ENCODE measurements at regions not wholly inside any gene's neighbourhood (a gene's known extent, or its start where the extent isn't known, plus 50 kb on each side); places are given as distances from the start of the nearest gene placed in this dataset.

DNA sequence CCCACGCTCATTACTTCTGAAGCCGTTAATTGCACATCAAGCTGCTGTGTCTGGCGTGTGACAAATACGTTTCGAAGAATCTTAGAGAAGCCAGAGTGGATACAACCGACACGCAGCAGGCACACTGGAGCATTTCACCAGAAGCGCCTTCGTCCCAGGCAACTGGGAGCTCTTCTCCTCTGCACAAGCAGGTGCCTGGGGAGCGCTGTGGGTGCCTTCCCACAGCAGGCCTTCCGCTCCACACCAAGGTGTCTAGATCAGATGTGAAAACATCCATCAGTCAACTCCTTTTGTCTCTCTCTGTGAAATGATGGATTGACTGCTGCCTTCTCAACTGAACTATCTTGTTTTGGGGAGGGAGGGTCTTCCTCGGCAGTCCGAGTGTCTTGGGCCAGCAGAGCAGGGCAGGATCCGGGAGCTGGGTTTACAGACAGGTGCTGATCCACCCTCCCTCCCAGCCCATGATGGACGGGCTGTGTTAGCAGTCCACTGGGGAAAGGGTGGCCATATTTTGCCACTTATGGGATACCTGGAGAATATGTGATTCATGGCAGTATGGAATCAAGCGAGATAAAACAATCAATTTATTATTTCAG, 326.3 kb downstream of the TCERG1L start:
- H3K18ac ChIP-seq (ENCODE audit: low read depth in 1 of 2, low read length in 2 of 2): no peak overlapping the region
- no peak overlapping the region for H4K91ac ChIP-seq (ENCODE audit: low read length)
- no peak overlapping the region for H3K4ac ChIP-seq (ENCODE audit: low read depth in 1 of 2, low read length in 2 of 2)
- H3K4me1 ChIP-seq (ENCODE audit: control insufficient read depth, insufficient read depth, low read depth, low read length): no peaks in the 10 kb centered on the region
- no peak overlapping the region for H3K4me3 ChIP-seq (ENCODE audit: insufficient read depth in 1 of 2, low read depth in 1 of 2, low read length in 2 of 2)
- no peak overlapping the region for H2BK15ac ChIP-seq (ENCODE audit: low read depth, poor library complexity, severe bottlenecking)
- no peaks in the 10 kb centered on the region for H3K27me3 ChIP-seq (ENCODE audit: control insufficient read depth in 1 of 2, insufficient read depth in 1 of 2, low read length in 2 of 2)
- H2AFZ ChIP-seq (ENCODE audit: low read depth, low read length): no peak overlapping the region
- 88% methylated on average over 14 of the region's 16 CpGs for WGBS
- H2BK120ac ChIP-seq (ENCODE audit: low read depth, low read length): no peak overlapping the region
- H3K27ac ChIP-seq (ENCODE audit: low read length, poor library complexity, severe bottlenecking): no peak overlapping the region
- peaks cover 8% of the 10 kb centered on the region for H3K9me3 ChIP-seq (ENCODE audit: control insufficient read depth, low read length)
- no peak for DNase-seq
- no peak overlapping the region for H2BK12ac ChIP-seq (ENCODE audit: low read length in 2 of 2)
- no peak overlapping the region for H3K23ac ChIP-seq (ENCODE audit: low read length in 2 of 2)
- no peaks in the 10 kb centered on the region for H3K79me1 ChIP-seq (replicated peaks; ENCODE audit: low read length, poor library complexity, severe bottlenecking)
- H2AK5ac ChIP-seq (ENCODE audit: low read length, severe bottlenecking): no peak overlapping the region
- H3K4me2 ChIP-seq (ENCODE audit: low read length, poor library complexity, severe bottlenecking): peak overlapping the region; percentile 11
- H4K8ac ChIP-seq (ENCODE audit: low read length): no peak overlapping the region
- H2BK5ac ChIP-seq (ENCODE audit: low read depth, low read length, poor library complexity, severe bottlenecking): no peak overlapping the region
- no peaks in the 10 kb centered on the region for H3K36me3 ChIP-seq (ENCODE audit: control insufficient read depth in 1 of 2, insufficient read depth in 2 of 2, low read depth in 1 of 2, low read length in 2 of 2)
- no peak overlapping the region for H3K14ac ChIP-seq (ENCODE audit: low read length in 2 of 2)
- no peak overlapping the region for H3K9ac ChIP-seq (ENCODE audit: low read length)

GRCh38 chr10:130986846-130987245, 324.7 kb downstream of the TCERG1L start:
- H2BK15ac ChIP-seq (ENCODE audit: low read depth, poor library complexity, severe bottlenecking): no peak overlapping the region
- peaks cover 8% of the 10 kb centered on the region for H3K9me3 ChIP-seq (ENCODE audit: control insufficient read depth, low read length)
- H3K14ac ChIP-seq (ENCODE audit: low read length in 2 of 2): no peak overlapping the region
- 84% methylated on average over 4 of the region's 4 CpGs for WGBS
- H2AK5ac ChIP-seq (ENCODE audit: low read length, severe bottlenecking): no peak overlapping the region
- H4K8ac ChIP-seq (ENCODE audit: low read length): no peak overlapping the region
- no peak overlapping the region for H3K9ac ChIP-seq (ENCODE audit: low read length)
- no peak overlapping the region for H3K4ac ChIP-seq (ENCODE audit: low read depth in 1 of 2, low read length in 2 of 2)
- no peak overlapping the region for H3K18ac ChIP-seq (ENCODE audit: low read depth in 1 of 2, low read length in 2 of 2)
- H3K79me1 ChIP-seq (replicated peaks; ENCODE audit: low read length, poor library complexity, severe bottlenecking): no peaks in the 10 kb centered on the region
- no peaks in the 10 kb centered on the region for H3K27me3 ChIP-seq (ENCODE audit: control insufficient read depth in 1 of 2, insufficient read depth in 1 of 2, low read length in 2 of 2)
- no peak overlapping the region for H2BK120ac ChIP-seq (ENCODE audit: low read depth, low read length)
- no peak overlapping the region for H4K91ac ChIP-seq (ENCODE audit: low read length)
- no peak for DNase-seq
- no peak overlapping the region for H3K4me3 ChIP-seq (ENCODE audit: insufficient read depth in 1 of 2, low read depth in 1 of 2, low read length in 2 of 2)
- no peak overlapping the region for H3K23ac ChIP-seq (ENCODE audit: low read length in 2 of 2)
- no peaks in the 10 kb centered on the region for H3K4me1 ChIP-seq (ENCODE audit: control insufficient read depth, insufficient read depth, low read depth, low read length)
- no peak overlapping the region for H2BK12ac ChIP-seq (ENCODE audit: low read length in 2 of 2)
- no peak overlapping the region for H2BK5ac ChIP-seq (ENCODE audit: low read depth, low read length, poor library complexity, severe bottlenecking)
- no peak overlapping the region for H2AFZ ChIP-seq (ENCODE audit: low read depth, low read length)
- no peaks in the 10 kb centered on the region for H3K36me3 ChIP-seq (ENCODE audit: control insufficient read depth in 1 of 2, insufficient read depth in 2 of 2, low read depth in 1 of 2, low read length in 2 of 2)
- no peak overlapping the region for H3K4me2 ChIP-seq (ENCODE audit: low read length, poor library complexity, severe bottlenecking)
- no peak overlapping the region for H3K27ac ChIP-seq (ENCODE audit: low read length, poor library complexity, severe bottlenecking)

DNA sequence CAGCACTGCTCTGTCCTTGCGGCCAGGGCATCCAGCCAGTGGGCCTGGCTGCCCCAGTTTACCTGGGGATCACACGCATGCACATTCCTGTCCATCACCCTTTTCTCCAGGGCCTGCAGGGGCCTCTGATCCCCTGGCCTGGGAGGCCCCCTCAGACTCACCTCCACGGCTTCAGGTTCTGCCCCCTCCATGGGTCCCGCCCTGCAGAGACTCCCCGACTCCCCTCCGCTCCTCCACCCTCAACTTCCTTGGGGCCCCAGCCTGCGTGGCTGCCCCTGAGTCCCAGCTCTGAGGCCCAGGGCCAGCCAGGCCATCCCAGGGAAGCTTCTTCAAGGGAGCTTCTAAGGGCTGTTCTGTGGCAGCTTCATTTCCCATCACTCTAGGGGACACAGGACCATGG, 324.1 kb downstream of the TCERG1L start:
- Histone ChIP-seq H2BK15ac (ENCODE audit: low read depth, poor library complexity, severe bottlenecking) (no peak overlapping the region), H3K4me2 (ENCODE audit: low read length, poor library complexity, severe bottlenecking) (no peak overlapping the region), H3K14ac (ENCODE audit: low read length in 2 of 2) (no peak overlapping the region), H3K9me3 (ENCODE audit: control insufficient read depth, low read length) (peaks cover 8% of the 10 kb centered on the region), H4K91ac (ENCODE audit: low read length) (no peak overlapping the region), H3K27ac (ENCODE audit: low read length, poor library complexity, severe bottlenecking) (no peak overlapping the region), H3K9ac (ENCODE audit: low read length) (no peak overlapping the region), H3K4ac (ENCODE audit: low read depth in 1 of 2, low read length in 2 of 2) (no peak overlapping the region), H3K4me3 (ENCODE audit: insufficient read depth in 1 of 2, low read depth in 1 of 2, low read length in 2 of 2) (no peak overlapping the region), H3K79me1 (replicated peaks; ENCODE audit: low read length, poor library complexity, severe bottlenecking) (no peaks in the 10 kb centered on the region), H3K27me3 (ENCODE audit: control insufficient read depth in 1 of 2, insufficient read depth in 1 of 2, low read length in 2 of 2) (no peaks in the 10 kb centered on the region), H2BK120ac (ENCODE audit: low read depth, low read length) (no peak overlapping the region), H2BK12ac (ENCODE audit: low read length in 2 of 2) (no peak overlapping the region), H2AFZ (ENCODE audit: low read depth, low read length) (no peak overlapping the region), H2BK5ac (ENCODE audit: low read depth, low read length, poor library complexity, severe bottlenecking) (no peak overlapping the region), H3K23ac (ENCODE audit: low read length in 2 of 2) (no peak overlapping the region), H2AK5ac (ENCODE audit: low read length, severe bottlenecking) (no peak overlapping the region), H4K8ac (ENCODE audit: low read length) (no peak overlapping the region), H3K36me3 (ENCODE audit: control insufficient read depth in 1 of 2, insufficient read depth in 2 of 2, low read depth in 1 of 2, low read length in 2 of 2) (no peaks in the 10 kb centered on the region), H3K18ac (ENCODE audit: low read depth in 1 of 2, low read length in 2 of 2) (no peak overlapping the region), H3K4me1 (ENCODE audit: control insufficient read depth, insufficient read depth, low read depth, low read length) (no peaks in the 10 kb centered on the region)
- 79% methylated on average over 7 of the region's 7 CpGs for WGBS
- DNase-seq: no peak

- H3K79me1 ChIP-seq (replicated peaks; ENCODE audit: low read length, poor library complexity, severe bottlenecking): no peaks in the 10 kb centered on the region
- H3K4me1 ChIP-seq (ENCODE audit: control insufficient read depth, insufficient read depth, low read depth, low read length): no peaks in the 10 kb centered on the region
Measured at GRCh38 chr10:130989670-130990232, 321.8 kb downstream of the TCERG1L start.

More at GRCh38 chr10:130989670-130990232, 321.8 kb downstream of the TCERG1L start:
- no peak overlapping the region for H3K4me2 ChIP-seq (ENCODE audit: low read length, poor library complexity, severe bottlenecking)
- no peaks in the 10 kb centered on the region for H3K36me3 ChIP-seq (ENCODE audit: control insufficient read depth in 1 of 2, insufficient read depth in 2 of 2, low read depth in 1 of 2, low read length in 2 of 2)
- H3K4ac ChIP-seq (ENCODE audit: low read depth in 1 of 2, low read length in 2 of 2): no peak overlapping the region
- no peak overlapping the region for H3K27ac ChIP-seq (ENCODE audit: low read length, poor library complexity, severe bottlenecking)
- DNase-seq: no peak
- H3K27me3 ChIP-seq (ENCODE audit: control insufficient read depth in 1 of 2, insufficient read depth in 1 of 2, low read length in 2 of 2): no peaks in the 10 kb centered on the region
- H4K8ac ChIP-seq (ENCODE audit: low read length): no peak overlapping the region
- H2BK5ac ChIP-seq (ENCODE audit: low read depth, low read length, poor library complexity, severe bottlenecking): no peak overlapping the region
- H2BK15ac ChIP-seq (ENCODE audit: low read depth, poor library complexity, severe bottlenecking): no peak overlapping the region
- no peak overlapping the region for H2BK12ac ChIP-seq (ENCODE audit: low read length in 2 of 2)
- no peaks in the 10 kb centered on the region for H3K9me3 ChIP-seq (ENCODE audit: control insufficient read depth, low read length)
- no peak overlapping the region for H4K91ac ChIP-seq (ENCODE audit: low read length)
- H3K18ac ChIP-seq (ENCODE audit: low read depth in 1 of 2, low read length in 2 of 2): no peak overlapping the region
- no peak overlapping the region for H2AFZ ChIP-seq (ENCODE audit: low read depth, low read length)
- no peak overlapping the region for H3K9ac ChIP-seq (ENCODE audit: low read length)
- no peak overlapping the region for H2BK120ac ChIP-seq (ENCODE audit: low read depth, low read length)
- H2AK5ac ChIP-seq (ENCODE audit: low read length, severe bottlenecking): no peak overlapping the region
- WGBS: 75% methylated on average over 8 of the region's 8 CpGs
- no peak overlapping the region for H3K23ac ChIP-seq (ENCODE audit: low read length in 2 of 2)
- no peak overlapping the region for H3K14ac ChIP-seq (ENCODE audit: low read length in 2 of 2)
- H3K4me3 ChIP-seq (ENCODE audit: insufficient read depth in 1 of 2, low read depth in 1 of 2, low read length in 2 of 2): no peak overlapping the region
